G401 (cell line): ENCODE measurements at regions not wholly inside any gene's neighbourhood (a gene's known extent, or its start where the extent isn't known, plus 50 kb on each side); places are given as distances from the start of the nearest gene placed in this dataset.

Source experiments
- DNase-seq: peaks from one replicate; pipeline ENCODE4 v3.0.0-alpha.2; 2015; ENCODE audit warnings: low spot score
- in situ Hi-C: cut with HindIII; loops from 2 replicates; pipeline ENCODE4 v1.10.0; 2016; ENCODE audit warnings: low sequenced_read_pairs, mixed read lengths

DNA sequence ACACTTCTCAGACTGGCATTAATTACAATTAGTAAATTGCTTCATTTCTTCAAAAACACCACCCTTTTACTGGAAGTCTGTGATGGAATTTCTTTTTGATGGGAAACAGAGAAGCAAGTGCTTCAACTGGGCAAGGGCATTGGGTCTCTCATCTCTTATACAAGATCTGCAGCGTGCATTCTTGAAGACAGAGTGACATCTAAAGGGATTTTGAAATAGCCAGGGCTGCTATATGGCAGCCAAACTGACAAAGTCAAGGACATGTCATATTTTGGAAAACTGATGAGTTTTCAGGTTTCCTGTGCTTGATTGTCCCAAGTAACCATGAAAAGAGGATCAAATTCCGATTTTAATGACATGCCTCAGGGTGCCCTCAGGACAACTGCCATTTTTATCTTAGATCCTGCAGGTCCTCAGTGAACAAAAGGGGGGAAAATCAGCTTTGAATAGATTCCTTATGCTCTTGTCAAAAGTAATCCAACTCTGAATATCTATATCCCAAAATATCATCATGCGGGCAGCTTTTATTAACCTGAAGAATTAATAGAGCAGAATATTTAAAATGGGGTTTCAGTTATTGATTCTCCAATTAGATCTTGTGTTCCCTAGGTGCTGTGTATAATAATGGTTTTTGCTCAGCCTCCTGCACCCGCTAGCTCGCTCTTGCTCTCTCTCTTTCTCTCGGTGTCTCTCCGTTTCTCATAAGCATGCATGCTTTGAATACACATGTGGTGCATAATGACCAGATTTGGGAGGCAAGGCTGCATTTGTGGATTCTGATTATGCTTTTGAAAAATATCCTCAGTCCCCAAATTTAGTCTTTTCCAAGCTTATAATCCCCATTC lies 221.8 kb downstream of the TTLL7 start:
- DNase-seq: no peak
- in situ Hi-C loops: no loop called here

DNA sequence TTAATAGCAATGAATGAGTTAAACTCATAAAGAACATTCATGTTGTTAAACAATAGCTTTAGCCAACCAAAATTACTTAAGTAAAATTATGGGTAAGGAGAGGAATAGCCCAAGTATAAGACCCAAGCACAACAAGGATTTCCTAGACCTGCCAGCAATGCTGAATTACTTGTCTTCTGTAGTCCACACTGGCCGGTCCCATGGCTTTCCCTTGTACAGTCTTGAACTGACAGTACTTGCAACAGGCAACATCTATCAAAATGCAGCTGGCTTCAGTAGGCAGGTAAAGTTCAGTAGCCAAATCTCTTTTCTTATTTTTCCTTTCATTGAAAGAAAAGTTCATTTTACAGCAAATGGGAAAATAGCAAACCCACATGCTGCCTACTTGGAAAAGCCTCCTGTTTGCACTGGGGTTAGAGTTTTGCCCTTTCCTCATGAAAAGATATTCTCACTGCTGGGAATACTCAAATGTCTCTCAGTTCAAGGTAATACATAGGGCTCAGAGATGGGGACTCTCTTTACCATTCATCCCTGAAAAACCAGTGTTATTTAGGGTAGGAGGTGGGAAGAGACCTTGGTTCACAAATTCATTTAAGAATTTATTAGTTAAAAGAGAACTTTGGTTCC lies 222.8 kb downstream of the TTLL7 start:
- DNase-seq: no peak
- in situ Hi-C loops: no loop called here

DNA sequence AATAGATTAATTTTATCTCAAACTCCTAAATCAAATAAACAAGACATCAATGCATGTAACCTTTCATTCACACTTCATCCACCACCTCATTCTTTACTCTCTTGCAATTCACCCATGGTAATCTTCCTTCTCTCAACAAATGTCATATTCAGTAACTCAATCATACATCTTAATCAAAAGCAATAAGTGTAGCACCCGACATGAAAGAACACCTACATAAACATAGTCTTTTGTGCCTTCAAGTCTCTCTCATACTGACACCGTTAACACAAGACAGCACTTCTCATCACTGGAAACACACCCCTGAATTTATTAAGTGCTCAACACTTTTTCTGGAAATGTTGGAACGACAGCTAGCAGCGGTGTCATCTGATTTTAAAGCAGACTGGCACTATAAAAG lies 225.9 kb downstream of the TTLL7 start:
- no peak for DNase-seq
- in situ Hi-C loops: no loop called here

DNA sequence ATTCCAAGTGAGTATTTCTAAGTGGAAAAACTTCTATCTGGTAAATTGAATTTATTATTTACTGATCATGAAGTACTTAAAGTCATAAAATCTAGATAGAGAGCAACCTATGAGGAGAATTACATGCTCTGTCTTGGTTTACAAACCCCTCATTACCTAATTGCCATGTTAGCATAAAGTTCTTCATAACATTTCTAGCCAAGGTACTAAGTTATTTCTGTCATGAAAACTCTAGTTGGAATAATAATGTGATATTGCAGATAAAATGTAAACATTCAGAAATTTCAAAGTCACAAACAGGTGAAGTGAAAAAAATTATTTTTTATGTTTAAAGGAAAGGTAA lies 228.6 kb downstream of the TTLL7 start:
- DNase-seq: no peak
- in situ Hi-C loops: no loop called here

DNA sequence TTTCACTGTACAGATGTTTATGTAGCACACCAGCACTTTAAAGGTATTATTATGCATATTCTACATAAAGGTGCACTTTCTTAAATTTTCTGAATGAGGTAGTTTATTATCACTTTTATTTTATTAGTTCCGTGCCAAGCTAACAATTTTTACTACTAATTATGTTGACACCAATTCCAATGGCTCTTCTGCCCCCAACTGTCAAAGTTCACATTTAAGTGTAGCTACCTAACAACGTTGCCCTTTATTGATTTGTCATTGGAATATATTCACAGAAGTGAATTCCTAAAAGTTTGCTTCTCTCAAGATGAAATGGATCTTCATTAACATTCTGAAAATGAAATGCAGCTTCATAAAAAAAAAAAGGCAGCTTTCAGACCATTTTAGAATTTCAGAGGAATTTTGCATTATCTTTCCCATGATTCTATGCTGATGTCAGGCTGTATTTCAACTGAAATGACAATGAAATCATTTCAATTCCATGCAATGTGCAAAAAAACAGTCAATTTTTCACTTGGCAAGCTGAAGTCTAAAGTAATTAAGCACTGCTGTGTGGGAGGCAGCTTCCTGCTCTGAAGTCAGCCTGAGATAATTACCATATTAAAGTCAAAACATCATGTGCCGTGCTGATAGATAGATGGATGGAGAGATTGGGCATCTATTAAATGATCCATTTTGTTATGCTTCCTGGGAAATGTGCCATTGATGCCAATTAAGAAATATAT lies 229.2 kb downstream of the TTLL7 start:
- in situ Hi-C loops: no loop called here
- no peak for DNase-seq

- no peak for DNase-seq
- in situ Hi-C loops: no loop called here
Observed at GRCh38 chr1:83769072-83769471, 229.9 kb downstream of the TTLL7 start.

GRCh38 chr1:83766241-83766691 lies 232.7 kb downstream of the TTLL7 start:
- in situ Hi-C loops: no loop called here
- DNase-seq: no peak

DNA sequence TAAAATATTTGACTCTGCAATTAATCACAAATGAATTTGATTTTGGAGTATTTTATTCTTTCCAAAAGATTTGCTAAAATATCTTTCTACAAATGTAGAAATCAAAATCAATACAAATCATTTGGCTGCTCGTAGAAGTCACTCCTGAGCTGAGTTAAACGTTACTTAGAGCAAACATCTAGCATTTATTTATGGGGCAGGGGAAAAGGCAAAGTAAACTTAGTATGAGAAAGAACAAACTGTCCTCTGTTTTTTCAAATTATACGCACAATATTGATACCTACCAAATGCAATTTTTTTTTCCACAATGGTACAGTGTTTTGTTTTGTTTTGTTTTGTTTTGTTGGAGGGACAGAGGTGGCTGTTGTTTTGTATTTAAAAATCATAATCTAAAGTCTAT lies 233.8 kb downstream of the TTLL7 start:
- no peak for DNase-seq
- in situ Hi-C loops: no loop called here

GRCh38 chr1:83764209-83764608 lies 234.7 kb downstream of the TTLL7 start:
- in situ Hi-C loops: no loop called here
- no peak for DNase-seq

- in situ Hi-C loops: no loop called here
- no peak for DNase-seq
Observed at GRCh38 chr1:83763361-83764095, 235.4 kb downstream of the TTLL7 start.

DNA sequence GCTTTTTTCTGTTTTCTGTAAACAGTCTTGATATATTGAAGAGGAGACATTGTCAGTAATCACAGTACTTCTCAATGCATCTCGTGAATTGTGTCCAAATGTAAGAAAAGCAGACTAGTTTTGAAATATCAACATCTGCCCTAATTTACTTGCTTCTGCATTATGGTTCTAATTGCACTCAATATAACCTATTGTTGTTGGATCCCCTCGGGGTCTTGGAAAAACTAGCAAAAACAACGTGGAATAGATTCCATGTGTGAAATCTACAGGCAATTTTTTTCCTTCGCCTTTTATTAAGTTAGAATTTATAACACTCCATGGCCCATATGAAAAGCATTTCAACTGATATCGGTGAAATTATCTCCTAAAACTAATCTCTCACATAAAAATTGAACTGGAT lies 236.5 kb downstream of the TTLL7 start:
- DNase-seq: no peak
- in situ Hi-C loops: no loop called here

- in situ Hi-C loops: no loop called here
- no peak for DNase-seq
Observed at GRCh38 chr1:83762039-83762365, 236.9 kb downstream of the TTLL7 start.

DNA sequence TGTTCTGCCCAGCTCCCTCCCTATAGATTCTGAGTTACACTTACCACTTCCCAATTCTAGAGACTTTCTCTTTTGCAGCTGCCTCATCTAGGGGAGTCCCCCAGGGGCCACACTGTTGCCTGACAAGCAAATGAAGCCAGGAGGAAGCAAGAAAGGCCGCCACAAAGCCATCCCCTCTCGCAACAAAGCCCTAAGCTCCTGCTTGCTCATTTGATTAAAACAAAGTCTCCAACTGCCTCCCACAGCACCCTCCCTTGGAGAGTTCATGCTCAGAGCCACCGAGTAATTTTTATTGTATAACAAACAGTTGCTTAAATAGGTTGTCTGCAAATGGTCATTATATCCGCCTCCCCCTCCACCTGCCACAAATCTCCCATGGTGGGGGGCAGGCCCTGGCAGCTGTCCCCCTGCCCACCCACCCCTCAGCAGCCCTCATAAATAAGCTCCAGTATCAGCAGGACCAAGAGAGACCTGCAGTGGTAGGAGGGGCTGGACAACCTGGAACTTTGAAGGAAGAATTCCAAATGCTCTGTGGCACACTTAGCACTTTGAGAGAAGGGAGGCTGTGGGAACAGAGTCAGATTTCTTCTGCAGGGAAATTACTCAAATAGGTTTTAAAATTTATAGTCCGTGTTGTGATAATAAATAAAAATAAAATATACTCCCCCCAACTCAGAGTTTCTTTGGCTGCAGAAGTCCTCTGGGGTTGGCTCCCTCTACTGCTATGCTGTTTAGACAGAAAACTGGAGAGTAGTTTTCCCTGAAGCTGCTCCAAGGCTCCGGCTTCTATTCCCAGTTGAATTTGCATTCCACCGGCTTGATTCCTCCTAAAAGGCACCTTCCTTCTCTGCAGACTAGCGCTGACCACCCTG lies 237.5 kb downstream of the TTLL7 start:
- in situ Hi-C loops: no loop called here
- no peak for DNase-seq

DNA sequence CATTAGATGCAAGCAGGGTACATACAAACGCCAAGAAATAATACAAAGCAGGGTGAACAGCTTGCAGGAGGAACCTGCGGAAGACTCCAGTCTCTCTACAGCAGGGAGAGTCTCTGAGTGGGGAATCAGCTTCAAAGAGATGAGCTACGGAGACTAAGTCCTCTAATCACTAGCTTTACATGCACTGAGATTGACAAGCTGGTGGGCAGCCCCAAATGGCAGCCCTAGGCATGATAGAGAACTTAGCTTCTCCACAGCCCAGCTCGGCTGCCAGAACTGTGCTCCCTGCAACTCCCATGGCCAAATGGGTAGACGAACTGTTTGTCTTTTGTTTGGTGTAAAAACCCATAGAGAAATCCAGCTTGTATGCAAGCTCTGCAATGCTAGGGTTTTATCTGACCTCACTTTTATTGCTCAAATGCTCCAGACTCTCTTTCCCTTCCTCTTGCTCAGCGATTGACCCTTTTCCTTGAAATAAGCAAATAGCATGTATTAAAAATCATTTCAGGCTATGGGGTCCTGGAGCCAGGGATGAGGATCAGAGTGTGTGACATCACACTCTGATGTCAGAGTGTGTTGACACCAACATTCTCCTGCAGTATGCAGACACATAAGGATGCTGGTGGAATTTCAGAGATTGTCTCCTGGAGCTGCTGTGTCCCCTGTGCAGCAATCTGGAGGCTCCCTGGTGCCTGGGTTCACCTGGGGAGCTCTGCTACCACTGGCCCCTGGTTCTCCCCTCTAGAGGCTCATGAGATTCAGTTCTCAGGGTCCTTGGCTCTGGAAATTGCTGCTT lies 238.5 kb downstream of the TTLL7 start:
- no peak for DNase-seq
- in situ Hi-C loops: no loop called here

DNA sequence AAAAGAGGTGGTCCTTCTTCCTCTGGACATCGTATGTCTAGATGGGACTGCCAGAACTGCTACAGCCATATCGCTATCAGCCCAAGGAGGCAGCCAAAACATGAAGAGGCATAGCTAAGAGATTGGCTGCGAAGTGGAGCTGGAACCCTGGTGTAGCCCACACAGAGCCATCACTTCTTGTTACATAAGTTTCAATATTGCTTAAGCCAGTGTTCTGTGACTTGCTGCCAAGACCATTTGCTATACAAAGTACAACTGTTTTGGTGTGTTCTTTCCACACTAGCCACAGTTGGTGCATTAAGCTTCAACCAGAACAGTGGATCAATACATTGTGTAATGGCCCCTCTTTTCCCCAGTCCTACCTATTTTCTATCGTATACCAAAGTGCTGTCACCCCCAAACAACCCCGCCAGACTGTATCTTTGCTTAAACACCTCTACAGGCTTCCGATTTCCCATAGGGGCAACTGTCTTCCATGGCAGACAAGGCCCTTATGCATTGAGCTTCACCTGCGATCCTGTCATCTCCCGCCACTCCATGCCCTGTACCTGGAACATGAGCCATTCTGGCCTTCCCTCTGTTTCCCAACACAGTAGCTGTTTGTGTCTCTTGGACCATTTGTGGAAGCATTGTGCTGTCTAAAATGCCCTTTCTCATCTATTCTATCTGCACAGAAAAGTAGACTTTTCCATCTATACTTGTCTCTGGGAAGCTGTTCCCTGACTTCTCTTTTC lies 241.8 kb downstream of the TTLL7 start:
- in situ Hi-C loops: no loop called here
- no peak for DNase-seq

GRCh38 chr1:83751602-83752001 lies 247.3 kb downstream of the TTLL7 start:
- in situ Hi-C loops: no loop called here
- DNase-seq: no peak

- no peak for DNase-seq
- in situ Hi-C loops: no loop called here
Observed at GRCh38 chr1:83750201-83750600, 248.7 kb downstream of the TTLL7 start.
